GM12878 (cell line): ENCODE measurements at regions not wholly inside any gene's neighbourhood (a gene's known extent, or its start where the extent isn't known, plus 50 kb on each side); places are given as distances from the start of the nearest gene placed in this dataset.

ENCODE experiments used
- ATAC-seq: fragments of 200-7000 bp; cut with Tn5 transposase; 3 replicates; pipeline ENCODE4 v1.9.1; 2020; ENCODE audit warnings: mild to moderate bottlenecking, moderate library complexity
- BruUV-seq: library from RNA; stranded (reverse); fragments of 400-500 nt; replicated peaks from 2 replicates; lab custom pipeline; 2021; lab: Mats Ljungman, UMichigan
- CTCF ChIA-PET: fragments of 300-600 bp; sonication (Branson Sonifier 250); formaldehyde crosslinking; extraction: SDS; loops from one replicate; lab custom pipeline; 2021; ENCODE audit warnings: inconsistent platforms; lab: Yijun Ruan, JAX
- POLR2A ChIA-PET: fragments of 350-600 bp; formaldehyde crosslinking; extraction: SDS; loops from one replicate; lab custom pipeline; 2021; ENCODE audit warnings: inconsistent platforms; lab: Charles Lee
- RAD21 ChIA-PET: fragments of 300-600 bp; sonication (Branson Sonifier 250); formaldehyde crosslinking; loops from one replicate; lab custom pipeline; 2023; ENCODE audit warnings: antibody characterized with exemption; ENCODE audit not compliant: unreplicated experiment; lab: Charles Lee
- SMC1A ChIA-PET: fragments of 300-600 bp; sonication (Branson Sonifier 250); formaldehyde crosslinking; loops from one replicate; lab custom pipeline; 2023; ENCODE audit not compliant: unreplicated experiment, uncharacterized antibody; lab: Charles Lee
- DNase-seq: peaks from one replicate; pipeline ENCODE4 v3.0.0-alpha.2; 2011; ENCODE audit warnings: low read depth, low spot score
- FAIRE-seq: peaks from 3 replicates; lab custom pipeline; 2011; peaks lifted over from hg19 to GRCh38; lab: Jason Lieb, UNC
- H2AFZ ChIP-seq: 2 replicates; pipeline ENCODE4 v1.6.0; 2011; ENCODE audit warnings: low read depth, low read length, control low read depth; ENCODE audit not compliant: control insufficient read depth
- H3K27ac ChIP-seq: 2 replicates; pipeline ENCODE4 v1.5.1; 2011; ENCODE audit warnings: control low read depth; ENCODE audit not compliant: control insufficient read depth, insufficient read depth
- H3K27me3 ChIP-seq, 2 experiments: replicated peaks in 1 of 2; 2 replicates each; pipeline versions ENCODE4 v1.6.0 to v1.6.1; 2011; ENCODE audit warnings: low read length in 1 of 2; ENCODE audit not compliant: control insufficient read depth in 2 of 2, insufficient read depth in 2 of 2
- H3K36me3 ChIP-seq, 2 experiments: 2 replicates each; pipeline ENCODE4 v1.5.1; 2011; ENCODE audit warnings: low read length in 1 of 2; ENCODE audit not compliant: control insufficient read depth in 2 of 2, insufficient read depth in 2 of 2
- H3K4me1 ChIP-seq: 2 replicates; pipeline ENCODE4 v1.6.1; 2011; ENCODE audit warnings: mild to moderate bottlenecking, low read length, moderate library complexity, mixed read lengths; ENCODE audit not compliant: control insufficient read depth, insufficient read depth
- H3K4me2 ChIP-seq: 2 replicates; pipeline ENCODE4 v1.6.0; 2011; ENCODE audit warnings: control low read depth; ENCODE audit not compliant: control insufficient read depth, insufficient read depth
- H3K4me3 ChIP-seq: fragments of 200-600 bp; sonication (generic); 2 replicates; pipeline ENCODE4 v1.5.1; 2016
- H3K79me2 ChIP-seq: 2 replicates; pipeline ENCODE4 v1.6.0; 2011; ENCODE audit warnings: low read length; ENCODE audit not compliant: control insufficient read depth, insufficient read depth
- H3K9ac ChIP-seq: 2 replicates; pipeline ENCODE4 v1.8.0; 2011; ENCODE audit warnings: low read length, control low read depth, mixed read lengths; ENCODE audit not compliant: control insufficient read depth, insufficient read depth
- H3K9me3 ChIP-seq: replicated peaks from 3 replicates; pipeline ENCODE4 v1.5.1; 2011; ENCODE audit warnings: mild to moderate bottlenecking, low read length; ENCODE audit not compliant: control insufficient read depth, insufficient read depth
- H4K20me1 ChIP-seq: 2 replicates; pipeline ENCODE4 v1.6.0; 2011; ENCODE audit not compliant: control insufficient read depth, insufficient read depth
- ATF7 ChIP-seq: fragments of 450-650 bp; IDR thresholded peaks from 2 replicates; pipeline ENCODE4 v1.6.1; 2016; ENCODE audit warnings: low read depth, mild to moderate bottlenecking
- CBX3 ChIP-seq: fragments of 200-600 bp; sonication (generic); IDR thresholded peaks from 2 replicates; pipeline ENCODE4 v1.6.1; 2016; ENCODE audit warnings: low read depth, borderline replicate concordance
- FOXK2 ChIP-seq: fragments of 450-650 bp; IDR thresholded peaks from 2 replicates; pipeline ENCODE4 v1.6.1; 2017; ENCODE audit warnings: mild to moderate bottlenecking, moderate library complexity
- NFXL1 ChIP-seq: fragments of 450-650 bp; IDR thresholded peaks from 2 replicates; pipeline ENCODE4 v1.6.1; 2017; ENCODE audit warnings: antibody characterized with exemption, mild to moderate bottlenecking, borderline replicate concordance
- PML ChIP-seq: IDR thresholded peaks from 2 replicates; pipeline ENCODE4 v1.6.1; 2012; ENCODE audit warnings: low read length, inconsistent platforms
- RAD51 ChIP-seq: fragments of 450-650 bp; IDR thresholded peaks from 2 replicates; pipeline ENCODE4 v1.6.1; 2016; ENCODE audit warnings: moderate library complexity, mild to moderate bottlenecking, inconsistent platforms
- RBBP5 ChIP-seq: fragments of 200-600 bp; sonication (generic); conservative IDR thresholded peaks from 2 replicates; pipeline ENCODE4 v1.6.1; 2016
- RELA ChIP-seq: fragments of 450-650 bp; IDR thresholded peaks from 2 replicates; pipeline ENCODE4 v1.8.0; 2014; ENCODE audit warnings: borderline replicate concordance; ENCODE audit not compliant: partially characterized antibody
- STAT3 ChIP-seq: IDR thresholded peaks from 2 replicates; pipeline ENCODE4 v1.6.1; 2011; ENCODE audit warnings: low read depth, low read length, improper control_type of control experiment
- TCF7 ChIP-seq: IDR thresholded peaks from 2 replicates; pipeline ENCODE4 v1.6.1; 2014; ENCODE audit warnings: antibody characterized with exemption, borderline replicate concordance
- ZNF24 ChIP-seq: fragments of 450-650 bp; IDR thresholded peaks from 2 replicates; pipeline ENCODE4 v1.6.1; 2017; ENCODE audit warnings: antibody characterized with exemption, mild to moderate bottlenecking
- WGBS: methylation state at CpG from one replicate; pipeline ENCODE4 v1.1.6; 2016; ENCODE audit warnings: low lambda C conversion rate; ENCODE audit not compliant: insufficient replicate concordance, insufficient coverage; ENCODE audit errors: missing lambda C conversion rate; 5-methylcytosine and 5-hydroxymethylcytosine counted together
- in situ Hi-C: fragments of 300-500 bp; cut with MboI; formaldehyde crosslinking; loops from 9 replicates; pipeline ENCODE4 v1.14.3; 2018; ENCODE audit warnings: mixed read lengths
- intact Hi-C: fragments of 100-400 bp; cut with micrococcal nuclease; formaldehyde crosslinking; loops from one replicate; pipeline ENCODE4 v1.14.2; 2022; ENCODE audit not compliant: unreplicated experiment
- TF ChIP-seq, protein P1 (sequence below): fragments of 450-650 bp; formaldehyde crosslinking; IDR thresholded peaks from 2 replicates; pipeline ENCODE4 v1.4.0; 2022; ENCODE audit warnings: mild to moderate bottlenecking, moderate library complexity
- TF ChIP-seq, protein P2 (sequence below): IDR thresholded peaks from 2 replicates; pipeline ENCODE4 v1.6.1; 2012; ENCODE audit warnings: low read depth, low read length, improper control_type of control experiment

DNA sequence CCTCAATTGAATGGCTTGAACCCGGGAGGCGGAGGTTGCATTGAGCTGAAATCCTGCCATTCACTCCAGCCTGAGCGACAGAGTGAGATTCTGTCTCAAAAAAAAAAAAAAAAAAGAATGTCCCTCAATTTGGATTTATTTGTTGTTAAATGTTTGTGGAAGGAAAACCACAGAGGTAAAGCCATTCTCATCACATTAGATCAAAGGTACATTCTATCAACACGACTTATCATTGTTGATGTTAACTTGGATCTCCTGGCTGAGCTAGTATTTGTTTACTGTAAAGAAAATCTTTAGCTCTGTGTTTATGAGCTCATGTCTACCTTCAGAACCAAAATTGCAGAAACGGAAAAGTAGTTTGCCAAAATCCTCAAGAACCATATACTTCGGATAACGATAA, 91.4 kb upstream of the SALL4 start:
- no peak for DNase-seq
- no peak overlapping the region for H3K27ac ChIP-seq

More for the DNA sequence above, 91.4 kb upstream of the SALL4 start:
- ATAC-seq (no peak), FAIRE-seq (no peak)
- ChIA-PET CTCF (no interaction called here), RAD21 (no interaction called here), SMC1A (no interaction called here), POLR2A (no interaction called here)
- H3K4me2 ChIP-seq, result no peak overlapping the region
- H3K27me3 ChIP-seq, result no peaks in the 10 kb centered on the region
- H3K9me3 ChIP-seq, result no peaks in the 10 kb centered on the region
- no TSS peak for BruUV-seq
- in situ Hi-C loops, result no loop called here
- 23% methylated on average over 6 of the region's 7 CpGs for WGBS
- intact Hi-C loops, result no loop called here
- H4K20me1 ChIP-seq, result no peaks in the 10 kb centered on the region
- H2AFZ ChIP-seq, result no peak overlapping the region
- H3K9ac ChIP-seq, result no peak overlapping the region
- TF ChIP-seq PML (no peak), STAT3 (no peak), ATF7 (no peak), ZNF24 (no peak), FOXK2 (no peak), RBBP5 (no peak), CBX3 (no peak), TCF7 (no peak), RAD51 (no peak), NFXL1 (no peak), RELA (no peak)
- TF ChIP-seq, protein P1, sequence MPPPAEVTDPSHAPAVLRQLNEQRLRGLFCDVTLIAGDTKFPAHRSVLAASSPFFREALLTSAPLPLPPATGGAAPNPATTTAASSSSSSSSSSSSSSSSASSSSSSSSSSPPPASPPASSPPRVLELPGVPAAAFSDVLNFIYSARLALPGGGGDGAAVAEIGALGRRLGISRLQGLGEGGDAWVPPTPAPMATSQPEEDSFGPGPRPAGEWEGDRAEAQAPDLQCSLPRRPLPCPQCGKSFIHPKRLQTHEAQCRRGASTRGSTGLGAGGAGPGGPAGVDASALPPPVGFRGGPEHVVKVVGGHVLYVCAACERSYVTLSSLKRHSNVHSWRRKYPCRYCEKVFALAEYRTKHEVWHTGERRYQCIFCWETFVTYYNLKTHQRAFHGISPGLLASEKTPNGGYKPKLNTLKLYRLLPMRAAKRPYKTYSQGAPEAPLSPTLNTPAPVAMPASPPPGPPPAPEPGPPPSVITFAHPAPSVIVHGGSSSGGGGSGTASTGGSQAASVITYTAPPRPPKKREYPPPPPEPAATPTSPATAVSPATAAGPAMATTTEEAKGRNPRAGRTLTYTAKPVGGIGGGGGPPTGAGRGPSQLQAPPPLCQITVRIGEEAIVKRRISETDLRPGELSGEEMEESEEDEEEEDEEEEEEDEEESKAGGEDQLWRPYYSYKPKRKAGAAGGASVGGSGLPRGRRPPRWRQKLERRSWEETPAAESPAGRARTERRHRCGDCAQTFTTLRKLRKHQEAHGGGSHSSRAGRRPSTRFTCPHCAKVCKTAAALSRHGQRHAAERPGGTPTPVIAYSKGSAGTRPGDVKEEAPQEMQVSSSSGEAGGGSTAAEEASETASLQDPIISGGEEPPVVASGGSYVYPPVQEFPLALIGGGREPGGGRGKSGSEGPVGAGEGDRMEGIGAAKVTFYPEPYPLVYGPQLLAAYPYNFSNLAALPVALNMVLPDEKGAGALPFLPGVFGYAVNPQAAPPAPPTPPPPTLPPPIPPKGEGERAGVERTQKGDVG (CRISPR knock-in tag), result no peak
- TF ChIP-seq, protein P2, sequence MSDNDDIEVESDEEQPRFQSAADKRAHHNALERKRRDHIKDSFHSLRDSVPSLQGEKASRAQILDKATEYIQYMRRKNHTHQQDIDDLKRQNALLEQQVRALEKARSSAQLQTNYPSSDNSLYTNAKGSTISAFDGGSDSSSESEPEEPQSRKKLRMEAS, result no peak
- no peaks in the 10 kb centered on the region for H3K79me2 ChIP-seq
- H3K4me3 ChIP-seq, result no peak overlapping the region
- no peaks in the 10 kb centered on the region for H3K36me3 ChIP-seq
- no peaks in the 10 kb centered on the region for H3K4me1 ChIP-seq
